Neural cell (in vitro differentiated cells): ENCODE measurements at regions not wholly inside any gene's neighbourhood (a gene's known extent, or its start where the extent isn't known, plus 50 kb on each side); places are given as distances from the start of the nearest gene placed in this dataset.

Source experiments
- H2AFZ ChIP-seq: fragments of 200-600, 300-800 bp; sonication (generic), shearing (Covaris generic); 2 replicates; pipeline ENCODE4 v1.6.0; 2014; ENCODE audit warnings: low read depth, mild to moderate bottlenecking, antibody characterized with exemption, low read length, moderate library complexity
- H3F3A ChIP-seq: fragments of 200-600 bp; shearing (Covaris generic); 2 replicates; pipeline ENCODE4 v1.6.1; 2016; ENCODE audit warnings: mild to moderate bottlenecking, moderate library complexity, mixed read lengths, antibody characterized with exemption, low read length; ENCODE audit not compliant: insufficient read depth, poor library complexity, severe bottlenecking
- H3K27ac ChIP-seq: fragments of 200-600, 300-800 bp; sonication (generic), shearing (Covaris generic); 2 replicates; pipeline ENCODE4 v1.5.1; 2014; ENCODE audit warnings: mild to moderate bottlenecking, low read length, moderate library complexity
- H3K27me3 ChIP-seq: fragments of 300-800, 200-600 bp; sonication (generic), shearing (Covaris generic); 2 replicates; pipeline ENCODE4 v1.6.0; 2014; ENCODE audit warnings: mild to moderate bottlenecking, low read depth, low read length, moderate library complexity; ENCODE audit not compliant: insufficient read depth
- H3K36me3 ChIP-seq: fragments of 300-800, 200-600 bp; sonication (generic), shearing (Covaris generic); 2 replicates; pipeline ENCODE4 v1.5.1; 2014; ENCODE audit warnings: mild to moderate bottlenecking, antibody characterized with exemption, low read length, moderate library complexity; ENCODE audit not compliant: insufficient read depth
- H3K4me2 ChIP-seq: fragments of 300-800, 200-600 bp; sonication (generic), shearing (Covaris generic); 2 replicates; pipeline ENCODE4 v1.6.0; 2014; ENCODE audit warnings: mild to moderate bottlenecking, low read length
- H3K4me3 ChIP-seq: fragments of 300-800, 200-600 bp; sonication (generic), shearing (Covaris generic); 2 replicates; pipeline ENCODE4 v1.5.1; 2014; ENCODE audit warnings: mild to moderate bottlenecking, low read length, moderate library complexity
- H3K79me2 ChIP-seq: fragments of 200-600 bp; shearing (Covaris generic); replicated peaks from 2 replicates; pipeline ENCODE4 v1.6.0; 2014; ENCODE audit warnings: mild to moderate bottlenecking, low read length, moderate library complexity; ENCODE audit not compliant: insufficient read depth
- H3K9ac ChIP-seq: fragments of 300-800, 200-600 bp; sonication (generic), shearing (Covaris generic); 2 replicates; pipeline ENCODE4 v1.6.1; 2016; ENCODE audit warnings: mild to moderate bottlenecking, low read length, mixed read lengths
- H3K9me2 ChIP-seq: fragments of 200-600 bp; shearing (Covaris generic); 2 replicates; pipeline ENCODE4 v1.6.1; 2016; ENCODE audit warnings: mild to moderate bottlenecking, low read length, mixed read lengths; ENCODE audit not compliant: insufficient read depth
- H3K9me3 ChIP-seq: fragments of 200-600, 300-800 bp; sonication (generic), shearing (Covaris generic); 2 replicates; pipeline ENCODE4 v1.6.1; 2016; ENCODE audit warnings: mild to moderate bottlenecking, mixed run types, low read length, moderate library complexity, mixed read lengths
- H4K20me1 ChIP-seq: fragments of 200-600 bp; shearing (Covaris generic); 2 replicates; pipeline ENCODE4 v1.6.1; 2016; ENCODE audit warnings: mild to moderate bottlenecking, mixed run types; ENCODE audit not compliant: insufficient read depth
- EP300 ChIP-seq: fragments of 450-650 bp; conservative IDR thresholded peaks from 2 replicates; pipeline ENCODE4 v1.6.1; 2014; ENCODE audit warnings: antibody characterized with exemption, mild to moderate bottlenecking, moderate library complexity; ENCODE audit not compliant: poor library complexity, severe bottlenecking
- EZH2 ChIP-seq: fragments of 200-600, 300-800 bp; shearing (Covaris generic), sonication (generic); IDR thresholded peaks from 2 replicates; pipeline ENCODE4 v1.6.1; 2014; ENCODE audit warnings: antibody characterized with exemption, low read length, borderline replicate concordance, mild to moderate bottlenecking; ENCODE audit not compliant: insufficient read depth, poor library complexity, severe bottlenecking
- MXI1 ChIP-seq: fragments of 450-650 bp; conservative IDR thresholded peaks from 2 replicates; pipeline ENCODE4 v1.6.1; 2014; ENCODE audit warnings: antibody characterized with exemption, mild to moderate bottlenecking; ENCODE audit not compliant: poor library complexity, severe bottlenecking
- POLR2AphosphoS5 ChIP-seq: IDR thresholded peaks from 2 replicates; pipeline ENCODE4 v1.6.1; 2012
- RAD21 ChIP-seq: fragments of 450-650 bp; conservative IDR thresholded peaks from 2 replicates; pipeline ENCODE4 v1.6.1; 2014; ENCODE audit warnings: antibody characterized with exemption, mild to moderate bottlenecking, moderate library complexity
- REST ChIP-seq: IDR thresholded peaks from 2 replicates; pipeline ENCODE4 v1.6.1; 2012; ENCODE audit warnings: borderline replicate concordance
- SMC3 ChIP-seq: fragments of 450-650 bp; conservative IDR thresholded peaks from 2 replicates; pipeline ENCODE4 v1.6.1; 2014; ENCODE audit warnings: antibody characterized with exemption, mild to moderate bottlenecking, moderate library complexity; ENCODE audit not compliant: poor library complexity
- TAF1 ChIP-seq: IDR thresholded peaks from 2 replicates; pipeline ENCODE4 v1.6.1; 2012; ENCODE audit warnings: low read depth
- TF ChIP-seq, protein P1 (sequence below): fragments of 450-650 bp; IDR thresholded peaks from 2 replicates; pipeline ENCODE4 v1.5.1; 2014; ENCODE audit warnings: antibody characterized with exemption, mild to moderate bottlenecking, moderate library complexity; ENCODE audit not compliant: poor library complexity, severe bottlenecking

GRCh38 chrY:17378326-17378725 is 501.7 kb downstream of the CDY2B start:
- Histone ChIP-seq H3K9me3 (no peaks in the 10 kb centered on the region), H3K4me3 (no peak overlapping the region), H3K27me3 (no peaks in the 10 kb centered on the region), H2AFZ (no peak overlapping the region), H3K36me3 (no peaks in the 10 kb centered on the region), H3F3A (no peaks in the 10 kb centered on the region), H3K9me2 (no peaks in the 10 kb centered on the region), H3K27ac (no peak overlapping the region), H3K4me2 (no peak overlapping the region), H3K79me2 (no peaks in the 10 kb centered on the region), H3K9ac (no peak overlapping the region), H4K20me1 (no peaks in the 10 kb centered on the region)
- TF ChIP-seq, protein P1, sequence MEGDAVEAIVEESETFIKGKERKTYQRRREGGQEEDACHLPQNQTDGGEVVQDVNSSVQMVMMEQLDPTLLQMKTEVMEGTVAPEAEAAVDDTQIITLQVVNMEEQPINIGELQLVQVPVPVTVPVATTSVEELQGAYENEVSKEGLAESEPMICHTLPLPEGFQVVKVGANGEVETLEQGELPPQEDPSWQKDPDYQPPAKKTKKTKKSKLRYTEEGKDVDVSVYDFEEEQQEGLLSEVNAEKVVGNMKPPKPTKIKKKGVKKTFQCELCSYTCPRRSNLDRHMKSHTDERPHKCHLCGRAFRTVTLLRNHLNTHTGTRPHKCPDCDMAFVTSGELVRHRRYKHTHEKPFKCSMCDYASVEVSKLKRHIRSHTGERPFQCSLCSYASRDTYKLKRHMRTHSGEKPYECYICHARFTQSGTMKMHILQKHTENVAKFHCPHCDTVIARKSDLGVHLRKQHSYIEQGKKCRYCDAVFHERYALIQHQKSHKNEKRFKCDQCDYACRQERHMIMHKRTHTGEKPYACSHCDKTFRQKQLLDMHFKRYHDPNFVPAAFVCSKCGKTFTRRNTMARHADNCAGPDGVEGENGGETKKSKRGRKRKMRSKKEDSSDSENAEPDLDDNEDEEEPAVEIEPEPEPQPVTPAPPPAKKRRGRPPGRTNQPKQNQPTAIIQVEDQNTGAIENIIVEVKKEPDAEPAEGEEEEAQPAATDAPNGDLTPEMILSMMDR = no peak
- TF ChIP-seq EZH2 (no peak), POLR2AphosphoS5 (peak; percentile 59), EP300 (peak; percentile 52), MXI1 (no peak), TAF1 (no peak), RAD21 (no peak), SMC3 (no peak), REST (no peak)

DNA sequence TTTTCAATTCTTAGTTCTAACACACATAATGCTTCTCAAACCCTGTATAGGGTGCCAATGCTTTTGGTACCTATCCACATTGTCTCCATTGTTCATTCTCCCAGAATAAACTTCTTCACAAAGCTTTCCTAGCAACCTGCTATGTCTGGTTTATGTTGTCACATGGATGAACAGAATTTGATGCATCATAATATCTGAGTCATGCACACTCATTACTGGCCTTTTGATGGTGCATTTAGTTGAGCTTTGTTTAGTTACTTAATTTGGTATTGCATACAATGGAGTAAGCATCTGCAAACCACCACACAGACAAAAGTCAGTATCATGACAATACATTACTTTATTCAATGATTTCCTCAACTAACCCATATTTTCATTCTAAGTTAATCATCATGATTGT is 511.6 kb downstream of the CDY2B start:
- H3K27me3 ChIP-seq = no peaks in the 10 kb centered on the region
- no peaks in the 10 kb centered on the region for H4K20me1 ChIP-seq
- no peak overlapping the region for H2AFZ ChIP-seq
- no peaks in the 10 kb centered on the region for H3K79me2 ChIP-seq
- H3K4me3 ChIP-seq = no peak overlapping the region
- H3K27ac ChIP-seq = no peak overlapping the region
- H3K36me3 ChIP-seq = no peaks in the 10 kb centered on the region
- TF ChIP-seq RAD21 = no peak
- TF ChIP-seq EP300 = no peak
- no peaks in the 10 kb centered on the region for H3K9me2 ChIP-seq
- no peak overlapping the region for H3K4me2 ChIP-seq
- no peaks in the 10 kb centered on the region for H3F3A ChIP-seq
- no peaks in the 10 kb centered on the region for H3K9me3 ChIP-seq
- no peak overlapping the region for H3K9ac ChIP-seq

DNA sequence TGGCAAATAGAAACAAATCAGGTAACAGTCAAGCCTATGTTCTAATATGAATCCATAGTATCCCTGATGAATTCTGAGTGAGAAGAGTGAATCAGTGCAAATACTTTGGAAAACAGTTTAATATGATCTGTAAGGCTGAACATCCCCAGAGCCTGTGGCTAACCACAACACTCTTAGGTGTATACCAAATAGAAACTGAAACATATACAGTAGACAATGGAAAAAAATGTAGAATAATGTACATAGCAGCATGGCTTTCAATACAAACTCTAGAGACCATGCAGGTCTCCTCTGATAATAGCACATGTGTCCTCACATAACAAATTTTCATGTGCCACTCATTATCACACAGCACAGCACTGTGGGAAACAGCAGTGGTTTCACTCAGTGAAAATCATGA is 513.6 kb downstream of the CDY2B start:
- H4K20me1 ChIP-seq = no peaks in the 10 kb centered on the region
- H3K27me3 ChIP-seq = no peaks in the 10 kb centered on the region
- H3K9me3 ChIP-seq = no peaks in the 10 kb centered on the region
- H3K4me3 ChIP-seq = no peak overlapping the region
- no peaks in the 10 kb centered on the region for H3K9me2 ChIP-seq
- TF ChIP-seq REST (no peak), EZH2 (no peak), POLR2AphosphoS5 (no peak), TAF1 (no peak), RAD21 (no peak), EP300 (no peak)
- TF ChIP-seq, protein P1 = no peak
- H3F3A ChIP-seq = no peaks in the 10 kb centered on the region
- H3K36me3 ChIP-seq = no peaks in the 10 kb centered on the region
- no peak overlapping the region for H3K4me2 ChIP-seq
- H3K27ac ChIP-seq = no peak overlapping the region
- H2AFZ ChIP-seq = no peak overlapping the region
- H3K79me2 ChIP-seq = no peaks in the 10 kb centered on the region
- no peak overlapping the region for H3K9ac ChIP-seq
